A549 (cell line): ENCODE measurements at regions not wholly inside any gene's neighbourhood (a gene's known extent, or its start where the extent isn't known, plus 50 kb on each side); places are given as distances from the start of the nearest gene placed in this dataset.

Source experiments
- ATAC-seq, 2 experiments: fragments of 200-7000 bp in 1 of 2; fragments of >200 bp in 1 of 2; cut with Nextera tagmentation in 1 of 2; cut with Tn5 transposase in 1 of 2; 3 replicates each; pipeline versions ENCODE4 v1.8.0 to v1.9.1; 2018 to 2020; ENCODE audit warnings: mild to moderate bottlenecking in 1 of 2, moderate library complexity in 1 of 2
- CTCF ChIA-PET: fragments of 300-600 bp; sonication (Branson Sonifier 250); formaldehyde crosslinking; extraction: SDS; loops from one replicate; lab custom pipeline; 2021; ENCODE audit warnings: antibody characterized with exemption, inconsistent platforms; lab: Yijun Ruan, JAX
- POLR2A ChIA-PET: fragments of 350-600 bp; formaldehyde crosslinking; extraction: SDS; loops from one replicate; lab custom pipeline; 2021; ENCODE audit warnings: antibody characterized with exemption, inconsistent platforms; lab: Yijun Ruan, JAX
- DNase-seq, 2 experiments: peaks; one replicate each; pipeline versions ENCODE4 v3.0.0 to v3.0.0-alpha.2; 2011 to 2016; ENCODE audit warnings: low read depth in 1 of 2, low spot score in 1 of 2
- FAIRE-seq: peaks from 2 replicates; lab custom pipeline; 2011; peaks lifted over from hg19 to GRCh38; lab: Jason Lieb, UNC
- H3K27ac ChIP-seq, 2 experiments: fragments of >200 bp; sonication (Bioruptor Twin); formaldehyde crosslinking; 3 replicates each; pipeline ENCODE4 v1.5.1; 2016 to 2017
- H3K4me1 ChIP-seq: fragments of >200 bp; sonication (Bioruptor Twin); formaldehyde crosslinking; 3 replicates; pipeline ENCODE4 v1.6.1; 2016
- H3K4me2 ChIP-seq: fragments of >200 bp; sonication (Bioruptor Twin); formaldehyde crosslinking; 3 replicates; pipeline ENCODE4 v1.6.1; 2016
- H3K4me3 ChIP-seq: fragments of >200 bp; sonication (Bioruptor Twin); formaldehyde crosslinking; 3 replicates; pipeline ENCODE4 v1.5.1; 2016
- H3K9me3 ChIP-seq: fragments of >200 bp; sonication (Bioruptor Twin); formaldehyde crosslinking; 3 replicates; pipeline ENCODE4 v1.6.1; 2016
- CTCF ChIP-seq: fragments of >200 bp; sonication (Bioruptor Twin); formaldehyde crosslinking; IDR thresholded peaks from 3 replicates; pipeline ENCODE4 v1.5.1; 2016
- E2F6 ChIP-seq: IDR thresholded peaks from 2 replicates; pipeline ENCODE4 v1.6.1; 2012; ENCODE audit warnings: low read depth, borderline replicate concordance
- EP300 ChIP-seq, 2 experiments: fragments of >200 bp; sonication (Bioruptor Twin); formaldehyde crosslinking; IDR thresholded peaks; 2 replicates in 1 of 2; 3 replicates in 1 of 2; pipeline ENCODE4 v1.6.1; 2016 to 2017
- ESRRA ChIP-seq: fragments of 150-350 bp; IDR thresholded peaks from 2 replicates; pipeline ENCODE4 v1.6.1; 2014; ENCODE audit warnings: mild to moderate bottlenecking, low read length, borderline replicate concordance
- FOSB ChIP-seq: fragments of 250-450 bp; sonication (Bioruptor Pico); IDR thresholded peaks from 2 replicates; pipeline ENCODE4 v1.5.0; 2020; ENCODE audit warnings: mild to moderate bottlenecking, moderate library complexity
- FOXS1 ChIP-seq: fragments of 250-450 bp; sonication (Bioruptor Pico); IDR thresholded peaks from 2 replicates; pipeline ENCODE4 v1.5.0; 2020; ENCODE audit warnings: mild to moderate bottlenecking, moderate library complexity
- GATA3 ChIP-seq: IDR thresholded peaks from 2 replicates; pipeline ENCODE4 v1.6.1; 2012; ENCODE audit warnings: borderline replicate concordance
- JUN ChIP-seq, 2 experiments: fragments of >200 bp; sonication (Bioruptor Twin); formaldehyde crosslinking; IDR thresholded peaks; 2 replicates in 1 of 2; 3 replicates in 1 of 2; pipeline ENCODE4 v1.6.1; 2016 to 2017
- JUNB ChIP-seq: fragments of >200 bp; sonication (Bioruptor Twin); formaldehyde crosslinking; IDR thresholded peaks from 2 replicates; pipeline ENCODE4 v1.6.1; 2016
- MYC ChIP-seq: IDR thresholded peaks from 2 replicates; pipeline ENCODE4 v1.6.1; 2012; ENCODE audit warnings: mild to moderate bottlenecking, inconsistent platforms, low read length, improper control_type of control experiment, borderline replicate concordance
- NFE2L2 ChIP-seq: fragments of 150-350 bp; conservative IDR thresholded peaks from 2 replicates; pipeline ENCODE4 v1.6.1; 2014; ENCODE audit warnings: low read length
- RAD21 ChIP-seq, 2 experiments: fragments of >200 bp in 1 of 2; sonication (Bioruptor Twin) in 1 of 2; formaldehyde crosslinking in 1 of 2; IDR thresholded peaks in 1 of 2; conservative IDR thresholded peaks in 1 of 2; 2 replicates in 1 of 2; 3 replicates in 1 of 2; pipeline ENCODE4 v1.6.1; 2012 to 2018; ENCODE audit warnings: inconsistent platforms in 1 of 2
- RARB ChIP-seq: fragments of 250-450 bp; sonication (Bioruptor Pico); IDR thresholded peaks from 2 replicates; pipeline ENCODE4 v1.8.0; 2021; ENCODE audit warnings: mild to moderate bottlenecking, moderate library complexity
- REST ChIP-seq: fragments of 200-600 bp; sonication (generic); IDR thresholded peaks from 2 replicates; pipeline ENCODE4 v1.6.1; 2016; ENCODE audit warnings: antibody characterized with exemption, mild to moderate bottlenecking, moderate library complexity
- RFX5 ChIP-seq: fragments of 450-650 bp; IDR thresholded peaks from 2 replicates; pipeline ENCODE4 v1.7.1; 2014; ENCODE audit warnings: antibody characterized with exemption, mild to moderate bottlenecking, moderate library complexity
- SREBF2 ChIP-seq: fragments of 450-650 bp; IDR thresholded peaks from 2 replicates; pipeline ENCODE4 v1.6.1; 2014; ENCODE audit warnings: mild to moderate bottlenecking, moderate library complexity
- TP53 ChIP-seq: fragments of 250-450 bp; sonication (Bioruptor Pico); IDR thresholded peaks from 2 replicates; pipeline ENCODE4 v1.5.0; 2021; ENCODE audit warnings: mild to moderate bottlenecking, moderate library complexity
- ZNF302 ChIP-seq: fragments of 250-450 bp; sonication (Bioruptor Pico); IDR thresholded peaks from 2 replicates; pipeline ENCODE4 v1.9.0; 2021; ENCODE audit warnings: inconsistent platforms, mild to moderate bottlenecking, moderate library complexity
- WGBS: methylation state at CpG from one replicate; pipeline ENCODE4 v1.1.6; 2017; ENCODE audit errors: missing lambda C conversion rate; 5-methylcytosine and 5-hydroxymethylcytosine counted together
- TF ChIP-seq, protein P1 (sequence below): fragments of 250-450 bp; sonication (Bioruptor Pico); IDR thresholded peaks from 2 replicates; pipeline ENCODE4 v1.5.0; 2021; ENCODE audit warnings: mild to moderate bottlenecking, moderate library complexity, borderline replicate concordance

DNA sequence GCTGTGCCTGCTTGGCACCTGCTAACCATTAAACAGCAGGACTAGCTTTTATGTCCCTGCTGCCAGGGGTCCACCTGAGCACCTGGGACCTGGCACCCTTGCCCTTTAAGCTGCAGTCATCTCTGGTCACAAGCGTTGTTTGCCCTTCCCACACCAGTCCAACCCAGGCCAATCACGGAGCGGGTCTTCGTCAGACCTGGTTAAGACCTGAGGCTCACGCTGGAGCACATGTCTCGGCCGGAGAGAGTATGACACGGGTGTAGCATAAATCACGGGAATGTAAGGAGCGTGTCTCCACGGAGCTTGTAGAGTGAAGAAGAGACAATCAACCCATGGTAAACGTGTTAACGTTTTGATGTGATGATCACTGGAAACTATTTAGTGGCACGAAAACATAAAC, 847.3 kb downstream of the BRD1 start (continued):
- TF ChIP-seq, protein P1, sequence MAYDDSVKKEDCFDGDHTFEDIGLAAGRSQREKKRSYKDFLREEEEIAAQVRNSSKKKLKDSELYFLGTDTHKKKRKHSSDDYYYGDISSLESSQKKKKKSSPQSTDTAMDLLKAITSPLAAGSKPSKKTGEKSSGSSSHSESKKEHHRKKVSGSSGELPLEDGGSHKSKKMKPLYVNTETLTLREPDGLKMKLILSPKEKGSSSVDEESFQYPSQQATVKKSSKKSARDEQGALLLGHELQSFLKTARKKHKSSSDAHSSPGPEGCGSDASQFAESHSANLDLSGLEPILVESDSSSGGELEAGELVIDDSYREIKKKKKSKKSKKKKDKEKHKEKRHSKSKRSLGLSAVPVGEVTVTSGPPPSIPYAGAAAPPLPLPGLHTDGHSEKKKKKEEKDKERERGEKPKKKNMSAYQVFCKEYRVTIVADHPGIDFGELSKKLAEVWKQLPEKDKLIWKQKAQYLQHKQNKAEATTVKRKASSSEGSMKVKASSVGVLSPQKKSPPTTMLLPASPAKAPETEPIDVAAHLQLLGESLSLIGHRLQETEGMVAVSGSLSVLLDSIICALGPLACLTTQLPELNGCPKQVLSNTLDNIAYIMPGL (CRISPR knock-in tag): no peak
- TF ChIP-seq E2F6 (no peak), TP53 (no peak), RFX5 (no peak)

DNA sequence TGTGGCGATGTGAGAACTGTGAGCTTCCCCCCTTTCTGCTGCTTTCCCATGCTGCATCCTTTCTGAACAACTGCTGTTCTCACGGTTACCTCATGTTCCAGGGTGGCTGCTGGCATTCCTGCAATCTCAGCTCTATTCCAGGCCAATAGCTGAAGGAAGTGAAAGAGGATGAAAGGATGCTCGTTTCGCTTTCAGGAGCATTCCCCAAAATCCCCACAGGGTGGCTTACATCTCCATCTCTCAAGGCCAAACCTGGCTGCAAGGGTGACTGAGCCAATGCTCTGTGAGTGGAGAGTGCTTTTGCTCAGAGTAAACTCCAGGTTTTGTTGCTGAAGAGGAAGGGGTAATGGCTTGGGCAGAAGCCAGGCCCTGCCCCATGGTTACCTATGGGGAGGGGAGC, 848.2 kb downstream of the BRD1 start:
- ChIA-PET POLR2A (no interaction called here), CTCF (interaction anchor here (1.1 to 1.8 kb wide), 2 partner anchors 325 to 327 kb away, joined by 3 to 5 read pairs; no protein-coding TSS in a partner anchor)
- H3K9me3 ChIP-seq: no peaks in the 10 kb centered on the region
- FAIRE-seq: no peak
- H3K4me2 ChIP-seq: no peak overlapping the region
- no peak overlapping the region for H3K27ac ChIP-seq
- TF ChIP-seq RARB (CRISPR knock-in tag) (no peak), REST (no peak), RAD21 (conservative IDR thresholded peaks at IDR 0.05 in 1 of 2, IDR thresholded peaks at IDR 0.05 in 1 of 2) (peak in 1 of 2 experiments; percentile 20; a peak in 1 of 5 replicates)
- TF ChIP-seq, protein P1 (CRISPR knock-in tag): no peak
- peak; percentile 7 to 21 for DNase-seq
- ATAC-seq: 0 out of 6 replicates have a peak, but pooled peaks of 1 of the 2 experiments have one; percentile 41
- WGBS: 14% methylated on average over 4 of the region's 4 CpGs
- no peaks in the 10 kb centered on the region for H3K4me1 ChIP-seq
- H3K4me3 ChIP-seq: no peak overlapping the region

DNA sequence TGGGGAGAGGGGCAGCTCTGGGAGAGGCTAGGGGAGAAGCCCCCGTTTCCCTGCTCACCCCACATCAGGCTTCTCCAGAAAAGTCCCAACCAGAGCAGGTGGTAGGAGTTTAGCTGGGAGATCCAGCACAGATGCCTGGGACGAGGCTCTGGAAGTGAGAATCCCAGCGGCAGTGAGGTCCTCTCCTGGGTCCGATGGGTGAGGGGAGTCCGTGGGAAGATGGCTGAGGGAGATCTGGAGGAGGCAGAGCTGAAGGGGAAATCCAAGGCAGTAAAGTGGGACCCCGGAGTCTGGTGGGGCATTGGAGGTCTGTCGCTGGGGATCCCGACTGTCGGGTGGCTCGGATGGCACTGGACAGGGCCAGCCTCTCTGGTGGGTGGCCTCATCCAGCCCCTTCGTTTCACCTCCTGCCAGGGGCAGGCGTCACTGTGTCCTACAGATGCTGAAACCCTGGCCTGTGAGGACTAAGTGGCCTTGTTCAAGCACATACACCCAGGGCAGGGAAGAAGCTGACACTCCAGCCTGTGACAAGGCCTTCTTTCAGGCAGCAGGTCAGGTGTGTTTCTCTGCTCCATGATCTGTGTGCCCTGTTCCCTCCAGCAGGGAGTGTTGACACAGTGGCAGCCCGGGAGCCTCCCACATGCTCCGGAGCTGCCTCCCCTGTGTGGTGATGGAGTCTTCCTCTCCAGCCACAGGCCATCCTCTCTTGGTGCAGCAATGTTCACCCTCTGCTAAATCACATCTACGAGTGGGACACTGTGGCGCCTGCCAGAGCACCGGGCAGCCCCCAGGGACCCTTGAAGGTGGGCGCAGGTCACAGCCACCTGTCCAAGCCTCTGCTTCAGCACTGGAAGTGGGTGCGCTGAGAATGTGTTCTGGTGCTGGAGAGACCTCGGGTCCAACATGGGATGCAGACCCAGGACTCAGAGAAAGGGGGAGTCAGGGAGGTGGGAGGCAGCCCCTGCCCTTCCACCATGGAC, 850.8 kb downstream of the BRD1 start:
- 27% methylated on average over 13 of the region's 20 CpGs for WGBS
- Histone ChIP-seq H3K4me2 (no peak overlapping the region), H3K4me3 (no peak overlapping the region), H3K9me3 (no peaks in the 10 kb centered on the region), H3K27ac (no peak overlapping the region), H3K4me1 (no peaks in the 10 kb centered on the region)
- DNase-seq (no peak), FAIRE-seq (no peak), ATAC-seq (no peak)
- TF ChIP-seq, protein P1 (CRISPR knock-in tag): no peak
- TF ChIP-seq ZNF302 (CRISPR knock-in tag) (no peak), JUN (IDR thresholded peaks at IDR 0.05) (no peak), NFE2L2 (no peak), MYC (no peak), GATA3 (no peak), ESRRA (no peak), JUNB (no peak), FOXS1 (CRISPR knock-in tag) (no peak), FOSB (CRISPR knock-in tag) (no peak), CTCF (no peak), EP300 (IDR thresholded peaks at IDR 0.05) (no peak), SREBF2 (no peak)
- ChIA-PET CTCF (interaction anchor here (1.6 kb wide), 1 partner anchor 328 kb away, joined by 5 read pairs; no protein-coding TSS in a partner anchor), POLR2A (no interaction called here)
